ENCODE measurements at regions not wholly inside any gene's neighbourhood (a gene's known extent, or its start where the extent isn't known, plus 50 kb on each side); places are given as distances from the start of the nearest gene placed in this dataset.
"Not testable (repeated sequence)": the region's sequence is repeated elsewhere in the genome, so short reads cannot be mapped to it uniquely, and the experiment has no call there.

- DNase-seq: no peak
Measured at GRCh38 chr5:92884469-92884868, 696.5 kb downstream of the NR2F1-AS1 start.

GRCh38 chr5:92879806-92880543, 701.0 kb downstream of the NR2F1-AS1 start:
- DNase-seq: peak; percentile 26 to 70 (median 42)

- DNase-seq: no peak
Measured at GRCh38 chr5:92874790-92875189, 706.2 kb downstream of the NR2F1-AS1 start.

- DNase-seq: no peak
Measured at GRCh38 chr5:92868442-92868841, 712.6 kb downstream of the NR2F1-AS1 start.

GRCh38 chr5:92864591-92864990, 716.4 kb downstream of the NR2F1-AS1 start:
- DNase-seq: no peak

GRCh38 chr5:92863666-92864065, 717.4 kb downstream of the NR2F1-AS1 start:
- DNase-seq: no peak

- DNase-seq: no peak
Measured at GRCh38 chr5:92861531-92862285, 719.3 kb downstream of the NR2F1-AS1 start.

- peak in 1 of 3 donors; percentile 21 for DNase-seq
Measured at GRCh38 chr5:92860061-92860460, 721.0 kb downstream of the NR2F1-AS1 start.

GRCh38 chr5:92852219-92852618, 728.8 kb downstream of the NR2F1-AS1 start:
- DNase-seq: no peak

- DNase-seq: peak in 1 of 3 donors; percentile 46
Measured at GRCh38 chr5:92850886-92851285, 730.1 kb downstream of the NR2F1-AS1 start.

GRCh38 chr5:92849756-92850155, 731.3 kb downstream of the NR2F1-AS1 start:
- DNase-seq: peak; percentile 58 to 80 (median 65)

GRCh38 chr5:92841604-92842155, 739.3 kb downstream of the NR2F1-AS1 start:
- no peak for DNase-seq

GRCh38 chr5:92838253-92838652, 742.8 kb downstream of the NR2F1-AS1 start:
- no peak for DNase-seq

- no peak for DNase-seq
Measured at GRCh38 chr5:92836855-92837755, 743.9 kb downstream of the NR2F1-AS1 start.

GRCh38 chr5:92835712-92836111, 745.3 kb downstream of the NR2F1-AS1 start:
- DNase-seq: no peak

GRCh38 chr5:92823551-92823950, 757.5 kb downstream of the NR2F1-AS1 start:
- DNase-seq: not testable (repeated sequence)

GRCh38 chr5:92822183-92822582, 758.8 kb downstream of the NR2F1-AS1 start:
- no peak for DNase-seq

GRCh38 chr5:92809855-92810465, 771.1 kb downstream of the NR2F1-AS1 start:
- no peak for DNase-seq

- DNase-seq: no peak
Measured at GRCh38 chr5:92808474-92808873, 772.5 kb downstream of the NR2F1-AS1 start.

GRCh38 chr5:92807085-92807484, 773.9 kb downstream of the NR2F1-AS1 start:
- no peak for DNase-seq

GRCh38 chr5:92805446-92805845, 775.6 kb downstream of the NR2F1-AS1 start:
- DNase-seq: no peak

Data from muscle of back (tissue), 3 donors.